Cardiac fibroblast (primary cell): ENCODE measurements at regions not wholly inside any gene's neighbourhood (a gene's known extent, or its start where the extent isn't known, plus 50 kb on each side); places are given as distances from the start of the nearest gene placed in this dataset.
A peak's percentile ranks its signal among the peaks of the same experiment; 100 is the strongest.

Experiments used
- DNase-seq, 2 donors: peaks; one replicate each; pipeline versions ENCODE4 v3.0.0 to v3.0.0-alpha.2; 2010; ENCODE audit warnings: low read depth in 2 of 2
- H3K4me3 ChIP-seq, 2 donors: replicated peaks in 1 of 2; 1 replicate in 1 of 2; 2 replicates in 1 of 2; pipeline ENCODE4 v1.5.1; 2011; ENCODE audit warnings: low read depth in 2 of 2, low read length in 2 of 2, mild to moderate bottlenecking in 2 of 2, moderate library complexity in 1 of 2
- TF ChIP-seq, protein P1 (sequence below): IDR thresholded peaks from one replicate; pipeline ENCODE4 v1.5.1; 2011; ENCODE audit warnings: low read depth, mild to moderate bottlenecking, low read length, inconsistent platforms

DNA sequence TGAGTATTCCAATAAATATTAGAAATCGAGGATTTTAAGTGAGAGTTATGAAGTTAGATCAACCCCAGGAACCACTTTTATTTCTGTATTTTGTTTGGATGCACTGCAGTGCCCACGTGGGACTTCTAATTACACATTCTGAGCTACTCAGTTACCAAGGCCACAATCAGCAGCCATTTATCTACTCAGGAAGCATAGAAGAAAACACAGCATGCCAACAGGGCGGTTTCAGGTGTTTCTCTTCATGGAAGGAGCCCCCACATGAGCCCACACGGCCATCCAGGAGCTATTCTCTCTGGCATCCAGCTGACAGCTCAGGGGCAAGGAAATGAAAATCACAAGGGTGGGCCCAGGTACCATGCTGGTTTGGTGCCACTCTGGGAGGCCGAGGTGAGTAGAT, 266.5 kb upstream of the MKLN1 start:
- no peak for DNase-seq
- TF ChIP-seq, protein P1, sequence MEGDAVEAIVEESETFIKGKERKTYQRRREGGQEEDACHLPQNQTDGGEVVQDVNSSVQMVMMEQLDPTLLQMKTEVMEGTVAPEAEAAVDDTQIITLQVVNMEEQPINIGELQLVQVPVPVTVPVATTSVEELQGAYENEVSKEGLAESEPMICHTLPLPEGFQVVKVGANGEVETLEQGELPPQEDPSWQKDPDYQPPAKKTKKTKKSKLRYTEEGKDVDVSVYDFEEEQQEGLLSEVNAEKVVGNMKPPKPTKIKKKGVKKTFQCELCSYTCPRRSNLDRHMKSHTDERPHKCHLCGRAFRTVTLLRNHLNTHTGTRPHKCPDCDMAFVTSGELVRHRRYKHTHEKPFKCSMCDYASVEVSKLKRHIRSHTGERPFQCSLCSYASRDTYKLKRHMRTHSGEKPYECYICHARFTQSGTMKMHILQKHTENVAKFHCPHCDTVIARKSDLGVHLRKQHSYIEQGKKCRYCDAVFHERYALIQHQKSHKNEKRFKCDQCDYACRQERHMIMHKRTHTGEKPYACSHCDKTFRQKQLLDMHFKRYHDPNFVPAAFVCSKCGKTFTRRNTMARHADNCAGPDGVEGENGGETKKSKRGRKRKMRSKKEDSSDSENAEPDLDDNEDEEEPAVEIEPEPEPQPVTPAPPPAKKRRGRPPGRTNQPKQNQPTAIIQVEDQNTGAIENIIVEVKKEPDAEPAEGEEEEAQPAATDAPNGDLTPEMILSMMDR: no peak
- no peak overlapping the region for H3K4me3 ChIP-seq

DNA sequence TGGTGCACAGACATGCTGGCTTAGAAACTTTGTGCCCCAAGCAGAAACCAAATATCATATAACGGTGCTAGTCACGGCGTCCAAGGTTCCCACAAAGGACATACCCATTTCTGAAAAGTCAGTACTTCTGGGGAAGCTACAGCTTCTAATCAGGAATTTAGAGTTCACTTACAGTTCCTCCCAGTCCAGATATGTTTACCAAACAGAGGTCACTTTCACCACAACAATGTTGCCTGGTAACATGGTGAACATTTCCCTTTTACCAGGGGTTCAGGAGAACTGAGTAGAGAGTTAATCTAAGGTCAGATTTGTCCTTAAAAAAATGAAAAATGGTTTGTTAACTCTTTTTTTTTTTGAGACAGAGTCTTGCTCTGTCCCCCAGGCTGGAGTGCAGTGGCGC, 265.9 kb upstream of the MKLN1 start:
- H3K4me3 ChIP-seq: no peak overlapping the region
- DNase-seq: peak in 1 of 2 donors; percentile 21
- TF ChIP-seq, protein P1: no peak

DNA sequence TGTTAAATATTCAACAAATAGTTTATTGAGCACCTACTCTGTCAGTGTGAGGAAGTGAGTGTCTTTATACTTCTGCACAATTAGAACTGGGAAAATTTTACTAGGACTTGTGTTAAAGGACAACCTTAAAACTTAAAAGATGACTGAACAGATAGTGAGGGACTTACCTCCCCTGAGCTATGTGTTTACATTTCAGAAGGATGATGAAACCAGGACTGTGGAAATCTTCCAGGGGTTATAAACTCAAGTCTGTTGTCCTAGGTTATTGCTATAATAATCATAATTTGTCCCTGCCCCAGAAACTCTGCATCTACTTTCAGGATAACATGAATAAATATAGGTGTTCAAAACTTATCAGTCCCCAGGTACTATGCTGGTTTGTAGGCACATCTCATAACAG, 261.0 kb upstream of the MKLN1 start:
- no peak overlapping the region for H3K4me3 ChIP-seq
- TF ChIP-seq, protein P1: no peak
- peak in 1 of 2 donors; percentile 61 for DNase-seq

DNA sequence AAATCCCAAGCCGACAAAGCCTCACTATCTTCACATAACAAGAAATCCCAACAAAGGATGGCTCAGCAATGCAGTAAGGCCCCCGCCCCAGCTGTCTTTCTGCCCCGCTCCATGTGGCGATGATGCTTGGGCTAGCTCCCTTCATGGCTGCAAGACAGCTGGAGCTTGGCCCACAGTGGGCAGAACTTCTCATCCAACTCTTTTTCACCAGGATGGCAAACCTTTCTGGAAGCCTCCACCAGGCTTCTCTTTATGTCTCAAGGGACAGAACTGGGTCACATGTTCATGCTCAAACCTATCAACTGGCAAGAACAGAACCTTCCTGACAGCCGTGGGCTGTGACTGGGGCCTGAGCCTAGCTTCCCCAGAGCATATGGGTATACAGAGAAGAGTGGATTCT, 260.5 kb upstream of the MKLN1 start:
- no peak overlapping the region for H3K4me3 ChIP-seq
- peak; percentile 17 to 27 for DNase-seq
- TF ChIP-seq, protein P1: no peak

DNA sequence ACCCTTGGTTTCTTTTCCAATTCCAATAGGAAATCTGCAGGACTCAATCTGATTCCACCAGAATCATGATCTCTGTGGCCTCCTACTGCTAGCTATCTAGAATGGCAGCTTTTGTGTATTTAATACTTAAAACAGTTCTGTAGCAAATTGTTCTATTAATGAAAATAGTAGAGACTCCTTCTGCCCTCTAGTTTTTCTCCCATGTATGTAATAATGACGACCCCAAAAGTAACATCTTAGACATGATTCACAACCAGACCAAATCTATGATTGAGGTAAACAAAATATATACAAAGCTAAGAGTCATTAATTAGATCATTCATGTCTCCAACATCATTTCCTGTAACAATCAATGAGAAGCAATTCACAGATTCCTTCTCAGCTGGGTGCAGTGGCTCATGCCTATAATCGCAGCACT, 259.1 kb upstream of the MKLN1 start:
- DNase-seq: peak; percentile 36 to 39
- TF ChIP-seq, protein P1: peak; percentile 41
- no peak overlapping the region for H3K4me3 ChIP-seq

DNA sequence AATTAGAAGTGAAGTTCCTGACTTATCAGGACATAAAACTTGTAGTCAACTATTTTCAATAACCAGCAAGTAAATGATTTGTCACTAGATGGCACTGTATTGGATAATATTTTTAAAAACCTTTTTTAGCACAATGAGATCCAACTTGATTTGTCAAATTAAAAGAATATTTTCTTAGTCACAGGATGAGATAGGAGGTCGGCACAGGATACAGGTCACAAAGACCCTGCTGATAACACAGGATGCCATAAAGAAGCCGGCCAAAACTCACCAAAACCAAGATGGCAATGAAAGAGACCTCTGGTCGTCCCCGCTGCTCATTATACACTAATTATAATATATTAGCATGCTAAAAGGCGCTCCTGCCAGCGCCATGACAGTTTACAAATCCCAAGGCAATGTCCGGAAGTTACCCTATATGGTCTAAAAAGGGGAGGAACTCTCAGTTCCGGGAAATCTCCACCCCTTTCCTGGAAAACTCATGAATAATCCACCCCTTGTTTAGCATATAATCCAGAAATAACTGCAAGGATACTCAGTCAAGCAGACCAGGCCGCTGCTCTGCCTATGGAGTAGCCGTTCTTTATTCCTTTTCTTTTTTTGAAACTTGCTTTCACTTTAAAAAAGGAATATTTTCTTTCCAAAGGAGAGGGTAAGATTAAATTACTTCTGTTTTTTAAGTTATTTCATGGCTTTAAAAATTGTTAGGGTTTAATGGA, 255.7 kb upstream of the MKLN1 start:
- TF ChIP-seq, protein P1: peak; percentile 26
- H3K4me3 ChIP-seq: peak overlapping the region in 1 of 2 donors; percentile 29
- DNase-seq: peak; percentile 90 to 98
